GM23338 (cell line): ENCODE measurements at regions not wholly inside any gene's neighbourhood (a gene's known extent, or its start where the extent isn't known, plus 50 kb on each side); places are given as distances from the start of the nearest gene placed in this dataset.

ENCODE experiments used
- ATAC-seq: fragments of 200-7000 bp; cut with Tn5 transposase; 3 replicates; pipeline ENCODE4 v1.9.1; 2020
- DNase-seq: peaks from one replicate; pipeline ENCODE4 v3.0.0-alpha.2; 2015; ENCODE audit warnings: low spot score
- H2AFZ ChIP-seq: fragments of 200-600 bp; sonication (generic); 2 replicates; pipeline ENCODE4 v1.8.0; 2016; ENCODE audit warnings: antibody characterized with exemption, mild to moderate bottlenecking, moderate library complexity
- H3F3A ChIP-seq: fragments of 200-600 bp; sonication (generic); replicated peaks from 2 replicates; pipeline ENCODE4 v1.8.0; 2017; ENCODE audit warnings: antibody characterized with exemption, mixed run types, low read depth
- H3K27ac ChIP-seq: fragments of 200-600 bp; sonication (generic); 2 replicates; pipeline ENCODE4 v1.6.1; 2016; ENCODE audit warnings: low read depth
- H3K27me3 ChIP-seq: fragments of 200-600 bp; sonication (generic); 2 replicates; pipeline ENCODE4 v1.8.0; 2016; ENCODE audit warnings: mild to moderate bottlenecking, mixed run types, moderate library complexity; ENCODE audit not compliant: insufficient read depth
- H3K36me3 ChIP-seq: fragments of 200-600 bp; sonication (generic); 2 replicates; pipeline ENCODE4 v1.8.0; 2016; ENCODE audit warnings: mild to moderate bottlenecking; ENCODE audit not compliant: insufficient read depth
- H3K4me1 ChIP-seq: fragments of 200-600 bp; sonication (generic); 2 replicates; pipeline ENCODE4 v1.8.0; 2016; ENCODE audit warnings: mild to moderate bottlenecking, moderate library complexity; ENCODE audit not compliant: insufficient read depth
- H3K4me2 ChIP-seq: fragments of 200-600 bp; sonication (generic); 2 replicates; pipeline ENCODE4 v1.7.1; 2017; ENCODE audit warnings: mixed run types
- H3K4me3 ChIP-seq: fragments of 200-600 bp; sonication (generic); 2 replicates; pipeline ENCODE4 v1.6.1; 2016; ENCODE audit warnings: mixed run types
- H3K79me2 ChIP-seq: fragments of 200-600 bp; sonication (generic); replicated peaks from 2 replicates; pipeline ENCODE4 v1.8.0; 2017; ENCODE audit warnings: mild to moderate bottlenecking; ENCODE audit not compliant: insufficient read depth
- H3K9me2 ChIP-seq: fragments of 200-600 bp; sonication (generic); 2 replicates; pipeline ENCODE4 v1.8.0; 2017; ENCODE audit not compliant: insufficient read depth
- H4K20me1 ChIP-seq: fragments of 200-600 bp; sonication (generic); replicated peaks from 2 replicates; pipeline ENCODE4 v1.8.0; 2017; ENCODE audit warnings: mild to moderate bottlenecking; ENCODE audit not compliant: insufficient read depth
- H3K27ac Mint-ChIP-seq: 2 replicates; pipeline ENCODE4 v1.8.0; 2020; ENCODE audit warnings: inconsistent platforms, mild to moderate bottlenecking, moderate library complexity, mixed read lengths
- H3K27me3 Mint-ChIP-seq: 3 replicates; pipeline ENCODE4 v1.8.0; 2022; ENCODE audit warnings: low read depth, mild to moderate bottlenecking, moderate library complexity, mixed read lengths, inconsistent platforms; ENCODE audit not compliant: insufficient read depth, poor library complexity
- H3K36me3 Mint-ChIP-seq: 3 replicates; pipeline ENCODE4 v1.8.0; 2021; ENCODE audit warnings: low read depth, mild to moderate bottlenecking, inconsistent platforms, moderate library complexity, mixed read lengths
- H3K4me1 Mint-ChIP-seq: 3 replicates; pipeline ENCODE4 v1.8.0; 2020; ENCODE audit warnings: mild to moderate bottlenecking, inconsistent platforms, mixed read lengths
- H3K4me3 Mint-ChIP-seq: 3 replicates; pipeline ENCODE4 v1.8.0; 2021; ENCODE audit warnings: moderate library complexity, mild to moderate bottlenecking, inconsistent platforms, mixed read lengths
- H3K9me3 Mint-ChIP-seq: 3 replicates; pipeline ENCODE4 v1.8.0; 2020; ENCODE audit warnings: moderate library complexity, mild to moderate bottlenecking, inconsistent platforms, mixed read lengths
- CREB1 ChIP-seq: fragments of 250-450 bp; sonication (Bioruptor Pico); IDR thresholded peaks from 2 replicates; pipeline ENCODE4 v1.5.0; 2020; ENCODE audit warnings: low read depth, mild to moderate bottlenecking, moderate library complexity
- CTCF ChIP-seq, 2 experiments: fragments of 200-600 bp in 1 of 2; sonication (generic) in 1 of 2; conservative IDR thresholded peaks; 2 replicates each; pipeline versions ENCODE4 v1.5.1 to v1.6.1; 2016 to 2017; ENCODE audit warnings: antibody characterized with exemption in 2 of 2, low read depth in 2 of 2, mild to moderate bottlenecking in 2 of 2, moderate library complexity in 1 of 2
- ETS1 ChIP-seq: IDR thresholded peaks from 2 replicates; pipeline ENCODE4 v1.6.1; 2016; ENCODE audit warnings: antibody characterized with exemption
- EZH2 ChIP-seq: fragments of 200-600 bp; sonication (generic); IDR thresholded peaks from one replicate; pipeline ENCODE4 v1.8.0; 2017; ENCODE audit warnings: antibody characterized with exemption, mild to moderate bottlenecking, low read depth; ENCODE audit not compliant: unreplicated experiment
- EZH2phosphoT487 ChIP-seq: fragments of 200-600 bp; sonication (generic); IDR thresholded peaks from one replicate; pipeline ENCODE4 v1.8.1; 2018; ENCODE audit warnings: antibody characterized with exemption; ENCODE audit not compliant: unreplicated experiment
- JUNB ChIP-seq: IDR thresholded peaks from one replicate; pipeline ENCODE4 v1.6.1; 2016; ENCODE audit warnings: antibody characterized with exemption; ENCODE audit not compliant: unreplicated experiment
- NANOG ChIP-seq: IDR thresholded peaks from 2 replicates; pipeline ENCODE4 v1.6.1; 2016; ENCODE audit warnings: antibody characterized with exemption, borderline replicate concordance
- POLR2AphosphoS5 ChIP-seq: IDR thresholded peaks from 2 replicates; pipeline ENCODE4 v1.6.1; 2016; ENCODE audit warnings: antibody characterized with exemption, low read depth
- REST ChIP-seq: IDR thresholded peaks from one replicate; pipeline ENCODE4 v1.6.1; 2018; ENCODE audit warnings: antibody characterized with exemption; ENCODE audit not compliant: unreplicated experiment
- STAT1 ChIP-seq: IDR thresholded peaks from one replicate; pipeline ENCODE4 v1.6.1; 2016; ENCODE audit warnings: antibody characterized with exemption; ENCODE audit not compliant: unreplicated experiment
- ZNF114 ChIP-seq: fragments of 250-450 bp; sonication (Bioruptor Pico); IDR thresholded peaks from 2 replicates; pipeline ENCODE4 v1.5.0; 2020; ENCODE audit warnings: mild to moderate bottlenecking, moderate library complexity
- ZNF331 ChIP-seq: fragments of 250-450 bp; sonication (Bioruptor Pico); IDR thresholded peaks from 2 replicates; pipeline ENCODE4 v1.5.0; 2020; ENCODE audit warnings: low read depth, mild to moderate bottlenecking, moderate library complexity
- TF ChIP-seq, protein P1 (sequence below): fragments of 250-450 bp; sonication (Bioruptor Pico); IDR thresholded peaks from 2 replicates; pipeline ENCODE4 v1.5.0; 2020; ENCODE audit warnings: mild to moderate bottlenecking, moderate library complexity

- H3K27me3 Mint-ChIP-seq = no peaks in the 10 kb centered on the region
- no peak overlapping the region for H3K4me2 ChIP-seq
- H3K27me3 ChIP-seq = no peaks in the 10 kb centered on the region
- H3K36me3 Mint-ChIP-seq = no peaks in the 10 kb centered on the region
- no peak overlapping the region for H3K27ac Mint-ChIP-seq
- H3K4me1 Mint-ChIP-seq = no peaks in the 10 kb centered on the region
- H3K9me3 Mint-ChIP-seq = no peaks in the 10 kb centered on the region
- ATAC-seq (no peak), DNase-seq (no peak)
- H4K20me1 ChIP-seq = no peaks in the 10 kb centered on the region
- H3F3A ChIP-seq = no peaks in the 10 kb centered on the region
- no peaks in the 10 kb centered on the region for H3K4me1 ChIP-seq
- H3K4me3 Mint-ChIP-seq = no peak overlapping the region
- TF ChIP-seq ETS1 (no peak), ZNF331 (CRISPR knock-in tag) (no peak), REST (no peak), EZH2phosphoT487 (no peak), JUNB (no peak), EZH2 (no peak), CREB1 (no peak), POLR2AphosphoS5 (no peak), ZNF114 (CRISPR knock-in tag) (no peak), STAT1 (no peak), CTCF (conservative IDR thresholded peaks at IDR 0.05; ENCODE audit: low read depth in 2 of 2) (no peak), NANOG (no peak)
- TF ChIP-seq, protein P1, sequence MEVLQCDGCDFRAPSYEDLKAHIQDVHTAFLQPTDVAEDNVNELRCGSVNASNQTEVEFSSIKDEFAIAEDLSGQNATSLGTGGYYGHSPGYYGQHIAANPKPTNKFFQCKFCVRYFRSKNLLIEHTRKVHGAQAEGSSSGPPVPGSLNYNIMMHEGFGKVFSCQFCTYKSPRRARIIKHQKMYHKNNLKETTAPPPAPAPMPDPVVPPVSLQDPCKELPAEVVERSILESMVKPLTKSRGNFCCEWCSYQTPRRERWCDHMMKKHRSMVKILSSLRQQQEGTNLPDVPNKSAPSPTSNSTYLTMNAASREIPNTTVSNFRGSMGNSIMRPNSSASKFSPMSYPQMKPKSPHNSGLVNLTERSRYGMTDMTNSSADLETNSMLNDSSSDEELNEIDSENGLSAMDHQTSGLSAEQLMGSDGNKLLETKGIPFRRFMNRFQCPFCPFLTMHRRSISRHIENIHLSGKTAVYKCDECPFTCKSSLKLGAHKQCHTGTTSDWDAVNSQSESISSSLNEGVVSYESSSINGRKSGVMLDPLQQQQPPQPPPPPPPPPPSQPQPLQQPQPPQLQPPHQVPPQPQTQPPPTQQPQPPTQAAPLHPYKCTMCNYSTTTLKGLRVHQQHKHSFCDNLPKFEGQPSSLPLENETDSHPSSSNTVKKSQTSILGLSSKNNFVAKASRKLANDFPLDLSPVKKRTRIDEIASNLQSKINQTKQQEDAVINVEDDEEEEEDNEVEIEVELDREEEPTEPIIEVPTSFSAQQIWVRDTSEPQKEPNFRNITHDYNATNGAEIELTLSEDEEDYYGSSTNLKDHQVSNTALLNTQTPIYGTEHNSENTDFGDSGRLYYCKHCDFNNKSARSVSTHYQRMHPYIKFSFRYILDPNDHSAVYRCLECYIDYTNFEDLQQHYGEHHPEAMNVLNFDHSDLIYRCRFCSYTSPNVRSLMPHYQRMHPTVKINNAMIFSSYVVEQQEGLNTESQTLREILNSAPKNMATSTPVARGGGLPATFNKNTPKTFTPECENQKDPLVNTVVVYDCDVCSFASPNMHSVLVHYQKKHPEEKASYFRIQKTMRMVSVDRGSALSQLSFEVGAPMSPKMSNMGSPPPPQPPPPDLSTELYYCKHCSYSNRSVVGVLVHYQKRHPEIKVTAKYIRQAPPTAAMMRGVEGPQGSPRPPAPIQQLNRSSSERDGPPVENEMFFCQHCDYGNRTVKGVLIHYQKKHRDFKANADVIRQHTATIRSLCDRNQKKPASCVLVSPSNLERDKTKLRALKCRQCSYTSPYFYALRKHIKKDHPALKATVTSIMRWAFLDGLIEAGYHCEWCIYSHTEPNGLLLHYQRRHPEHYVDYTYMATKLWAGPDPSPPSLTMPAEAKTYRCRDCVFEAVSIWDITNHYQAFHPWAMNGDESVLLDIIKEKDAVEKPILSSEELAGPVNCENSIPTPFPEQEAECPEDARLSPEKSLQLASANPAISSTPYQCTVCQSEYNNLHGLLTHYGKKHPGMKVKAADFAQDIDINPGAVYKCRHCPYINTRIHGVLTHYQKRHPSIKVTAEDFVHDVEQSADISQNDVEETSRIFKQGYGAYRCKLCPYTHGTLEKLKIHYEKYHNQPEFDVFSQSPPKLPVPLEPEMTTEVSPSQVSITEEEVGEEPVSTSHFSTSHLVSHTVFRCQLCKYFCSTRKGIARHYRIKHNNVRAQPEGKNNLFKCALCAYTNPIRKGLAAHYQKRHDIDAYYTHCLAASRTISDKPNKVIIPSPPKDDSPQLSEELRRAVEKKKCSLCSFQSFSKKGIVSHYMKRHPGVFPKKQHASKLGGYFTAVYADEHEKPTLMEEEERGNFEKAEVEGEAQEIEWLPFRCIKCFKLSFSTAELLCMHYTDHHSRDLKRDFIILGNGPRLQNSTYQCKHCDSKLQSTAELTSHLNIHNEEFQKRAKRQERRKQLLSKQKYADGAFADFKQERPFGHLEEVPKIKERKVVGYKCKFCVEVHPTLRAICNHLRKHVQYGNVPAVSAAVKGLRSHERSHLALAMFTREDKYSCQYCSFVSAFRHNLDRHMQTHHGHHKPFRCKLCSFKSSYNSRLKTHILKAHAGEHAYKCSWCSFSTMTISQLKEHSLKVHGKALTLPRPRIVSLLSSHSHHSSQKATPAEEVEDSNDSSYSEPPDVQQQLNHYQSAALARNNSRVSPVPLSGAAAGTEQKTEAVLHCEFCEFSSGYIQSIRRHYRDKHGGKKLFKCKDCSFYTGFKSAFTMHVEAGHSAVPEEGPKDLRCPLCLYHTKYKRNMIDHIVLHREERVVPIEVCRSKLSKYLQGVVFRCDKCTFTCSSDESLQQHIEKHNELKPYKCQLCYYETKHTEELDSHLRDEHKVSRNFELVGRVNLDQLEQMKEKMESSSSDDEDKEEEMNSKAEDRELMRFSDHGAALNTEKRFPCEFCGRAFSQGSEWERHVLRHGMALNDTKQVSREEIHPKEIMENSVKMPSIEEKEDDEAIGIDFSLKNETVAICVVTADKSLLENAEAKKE = no peak
- no peaks in the 10 kb centered on the region for H3K36me3 ChIP-seq
- H3K79me2 ChIP-seq = no peaks in the 10 kb centered on the region
- no peak overlapping the region for H3K27ac ChIP-seq
- H3K9me2 ChIP-seq = no peaks in the 10 kb centered on the region; the same call in 1 of the 2 replicates
- H3K4me3 ChIP-seq = no peak overlapping the region
- H2AFZ ChIP-seq = no peak overlapping the region
These were observed 97.3 kb upstream of the GCFC2 start for GRCh38 chr2:75807992-75808391.
